ENCODE measurements at regions not wholly inside any gene's neighbourhood (a gene's known extent, or its start where the extent isn't known, plus 50 kb on each side); places are given as distances from the start of the nearest gene placed in this dataset.

- TF ChIP-seq CTCF (IDR thresholded peaks at IDR 0.05) (no peak), POLR2A (IDR thresholded peaks at IDR 0.05) (no peak)
Measured at GRCh38 chr10:44682507-44682906, 228.6 kb upstream of the TMEM72 start.

All from uterus (tissue), 2 donors.